ENCODE measurements at regions not wholly inside any gene's neighbourhood (a gene's known extent, or its start where the extent isn't known, plus 50 kb on each side); places are given as distances from the start of the nearest gene placed in this dataset.

- H3K27me3 ChIP-seq: no peaks in the 10 kb centered on the region
- no peaks in the 10 kb centered on the region for H3K36me3 ChIP-seq
- no peak for DNase-seq (ENCODE audit: low read depth in 1 of 2, low spot score in 1 of 2)
- no peak for TF ChIP-seq CTCF (IDR thresholded peaks at IDR 0.05; ENCODE audit: low read depth, low read length)
- H3K27ac ChIP-seq: no peak overlapping the region
- H3K4me3 ChIP-seq: no peak overlapping the region
- no peaks in the 10 kb centered on the region for H3K9me3 ChIP-seq (ENCODE audit: low read depth)
- H3K4me1 ChIP-seq (ENCODE audit: low read depth): no peaks in the 10 kb centered on the region
Observed at GRCh38 chr5:5900350-5900749, 477.9 kb downstream of the ICE1 start.

- no peak overlapping the region for H3K4me3 ChIP-seq
- no peak overlapping the region for H3K27ac ChIP-seq
- H3K27me3 ChIP-seq: no peaks in the 10 kb centered on the region
- H3K36me3 ChIP-seq: no peaks in the 10 kb centered on the region
- DNase-seq (ENCODE audit: low read depth in 1 of 2, low spot score in 1 of 2): no peak
- H3K9me3 ChIP-seq (ENCODE audit: low read depth): no peaks in the 10 kb centered on the region
- no peak for TF ChIP-seq CTCF (IDR thresholded peaks at IDR 0.05; ENCODE audit: low read depth, low read length)
- no peaks in the 10 kb centered on the region for H3K4me1 ChIP-seq (ENCODE audit: low read depth)
Observed at GRCh38 chr5:5899716-5900115, 477.2 kb downstream of the ICE1 start.

- no peaks in the 10 kb centered on the region for H3K9me3 ChIP-seq (ENCODE audit: low read depth)
- no peaks in the 10 kb centered on the region for H3K36me3 ChIP-seq
- no peak for TF ChIP-seq CTCF (IDR thresholded peaks at IDR 0.05; ENCODE audit: low read depth, low read length)
- H3K27ac ChIP-seq: no peak overlapping the region
- no peak for DNase-seq (ENCODE audit: low read depth in 1 of 2, low spot score in 1 of 2)
- no peaks in the 10 kb centered on the region for H3K4me1 ChIP-seq (ENCODE audit: low read depth)
- peaks cover 41% of the 10 kb centered on the region for H3K27me3 ChIP-seq
- no peak overlapping the region for H3K4me3 ChIP-seq
Observed at GRCh38 chr5:5888284-5888683, 465.8 kb downstream of the ICE1 start.

GRCh38 chr5:5887833-5888232 is 465.4 kb downstream of the ICE1 start:
- no peak for TF ChIP-seq CTCF (IDR thresholded peaks at IDR 0.05; ENCODE audit: low read depth, low read length)

GRCh38 chr5:5886812-5887486 is 464.5 kb downstream of the ICE1 start:
- TF ChIP-seq CTCF (IDR thresholded peaks at IDR 0.05; ENCODE audit: low read depth, low read length): peak; percentile 2
- Histone ChIP-seq H3K27me3 (peaks cover 41% of the 10 kb centered on the region), H3K27ac (no peak overlapping the region), H3K36me3 (no peaks in the 10 kb centered on the region), H3K4me1 (ENCODE audit: low read depth) (no peaks in the 10 kb centered on the region), H3K4me3 (no peak overlapping the region), H3K9me3 (ENCODE audit: low read depth) (no peaks in the 10 kb centered on the region)
- peak in 1 of 2 donors; percentile 36 for DNase-seq (ENCODE audit: low read depth in 1 of 2, low spot score in 1 of 2)

More at GRCh38 chr5:5887833-5888232, 465.4 kb downstream of the ICE1 start:
- Histone ChIP-seq H3K4me3 (no peak overlapping the region), H3K27me3 (peaks cover 41% of the 10 kb centered on the region), H3K27ac (no peak overlapping the region), H3K9me3 (ENCODE audit: low read depth) (no peaks in the 10 kb centered on the region), H3K36me3 (no peaks in the 10 kb centered on the region), H3K4me1 (ENCODE audit: low read depth) (no peaks in the 10 kb centered on the region)
- DNase-seq (ENCODE audit: low read depth in 1 of 2, low spot score in 1 of 2): no peak

Measured in cardiac muscle cell (in vitro differentiated cells and primary cell).